ENCODE measurements at regions not wholly inside any gene's neighbourhood (a gene's known extent, or its start where the extent isn't known, plus 50 kb on each side); places are given as distances from the start of the nearest gene placed in this dataset.

DNA sequence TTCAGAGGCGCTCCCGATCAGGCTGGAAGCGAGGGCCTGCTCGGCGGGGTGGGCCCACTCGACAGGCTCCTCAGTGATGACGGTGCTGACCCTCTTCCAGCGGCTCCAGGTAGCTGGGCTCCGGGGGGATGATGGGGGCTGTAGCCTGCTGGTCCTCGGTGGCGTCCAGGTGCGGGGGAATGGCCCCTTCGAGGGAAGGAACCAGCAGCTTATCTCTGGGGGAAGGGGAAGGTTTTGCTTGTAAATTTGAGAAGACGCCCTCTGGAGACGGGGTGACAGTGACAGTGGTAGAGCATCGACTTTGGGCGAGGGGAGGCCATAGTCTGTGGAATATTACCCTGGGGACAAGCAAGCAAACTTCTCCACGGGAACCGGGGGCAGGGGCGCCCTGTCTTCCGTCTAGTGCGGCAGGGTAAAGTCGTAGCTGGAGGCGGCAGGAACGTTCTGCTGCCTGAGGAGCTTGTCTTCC, 891.9 kb upstream of the LRRTM1 start:
- TF ChIP-seq CTCF (conservative IDR thresholded peaks at IDR 0.05), result no peak
- no peak overlapping the region for H3K27ac ChIP-seq

DNA sequence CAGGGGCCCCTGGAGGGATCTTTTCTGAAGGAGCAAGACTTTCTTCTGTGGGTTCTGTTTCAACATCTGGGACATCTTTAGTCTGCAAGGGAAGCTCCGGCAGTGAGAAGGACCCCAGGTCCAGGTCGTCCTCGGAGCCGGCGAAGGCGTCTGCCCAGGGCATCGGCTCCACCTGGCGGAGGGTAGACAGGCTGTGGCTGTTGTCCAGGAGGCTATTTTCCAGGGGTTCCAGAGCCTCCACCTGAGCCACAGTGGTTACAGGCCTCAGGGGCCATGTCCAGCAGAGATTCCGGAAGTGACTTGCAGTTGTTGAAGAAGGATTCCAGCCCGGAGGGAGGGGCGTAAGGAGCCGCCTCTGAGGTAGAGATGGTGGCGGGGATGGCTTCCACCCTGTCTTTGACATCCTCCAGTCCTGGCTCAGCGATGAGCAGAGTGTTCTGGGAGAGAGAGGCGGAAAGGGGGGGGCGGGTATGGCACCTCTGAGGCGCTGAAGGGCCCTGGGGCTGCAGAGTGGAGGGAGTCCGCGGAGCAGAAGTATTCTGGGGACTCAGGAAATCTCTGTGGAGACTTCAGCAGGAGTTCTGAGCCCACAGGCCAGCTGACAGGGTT, 891.3 kb upstream of the LRRTM1 start:
- no peak overlapping the region for H3K27ac ChIP-seq
- TF ChIP-seq CTCF (conservative IDR thresholded peaks at IDR 0.05), result no peak

- no peak overlapping the region for H3K27ac ChIP-seq
- no peak for TF ChIP-seq CTCF (conservative IDR thresholded peaks at IDR 0.05)
Observed at GRCh38 chr2:81195017-81195773, 890.6 kb upstream of the LRRTM1 start.

DNA sequence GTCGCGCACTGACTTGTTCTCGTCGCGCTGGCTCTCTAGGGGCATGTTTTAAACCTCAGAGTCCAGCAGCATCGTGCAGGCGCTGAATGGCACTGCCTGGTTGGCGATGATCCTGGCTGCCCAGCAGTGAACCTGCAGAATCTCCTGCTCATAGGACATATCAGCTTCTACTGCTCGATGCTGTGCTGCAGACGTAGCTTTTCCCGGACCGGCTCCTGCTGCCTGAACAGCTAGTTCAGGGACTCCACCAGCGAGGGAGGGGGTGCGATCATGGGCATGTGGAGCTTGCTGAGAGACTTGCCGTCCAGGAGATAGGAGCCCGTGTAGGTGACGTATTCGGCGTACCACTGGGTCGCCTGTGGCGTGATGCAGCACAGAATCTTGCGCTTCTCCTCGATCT, 890.0 kb upstream of the LRRTM1 start:
- no peak for TF ChIP-seq CTCF (conservative IDR thresholded peaks at IDR 0.05)
- no peak overlapping the region for H3K27ac ChIP-seq

DNA sequence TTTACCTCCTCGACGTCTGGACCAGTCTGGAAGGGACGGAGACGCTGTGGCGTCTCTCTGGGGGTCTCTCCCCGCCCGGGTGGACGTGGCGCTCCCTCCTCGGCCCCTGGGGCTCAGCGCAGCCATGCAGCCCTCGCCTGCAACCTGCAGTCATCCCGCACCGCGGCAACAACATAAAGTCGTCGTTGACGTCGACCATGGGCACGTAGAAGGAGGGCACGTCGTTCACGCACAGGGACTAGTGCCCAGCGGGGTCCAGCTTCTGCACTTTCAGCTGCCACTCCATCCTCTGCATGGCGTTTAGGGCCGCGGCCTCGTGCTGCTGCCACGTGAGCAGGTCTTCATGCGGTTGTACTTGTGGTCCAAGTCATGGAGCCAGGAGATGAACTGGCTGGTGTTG, 889.6 kb upstream of the LRRTM1 start:
- TF ChIP-seq CTCF (conservative IDR thresholded peaks at IDR 0.05), result no peak
- H3K27ac ChIP-seq, result no peak overlapping the region

- no peak overlapping the region for H3K27ac ChIP-seq
- TF ChIP-seq CTCF (conservative IDR thresholded peaks at IDR 0.05), result no peak
Observed at GRCh38 chr2:81181845-81182244, 877.3 kb upstream of the LRRTM1 start.

DNA sequence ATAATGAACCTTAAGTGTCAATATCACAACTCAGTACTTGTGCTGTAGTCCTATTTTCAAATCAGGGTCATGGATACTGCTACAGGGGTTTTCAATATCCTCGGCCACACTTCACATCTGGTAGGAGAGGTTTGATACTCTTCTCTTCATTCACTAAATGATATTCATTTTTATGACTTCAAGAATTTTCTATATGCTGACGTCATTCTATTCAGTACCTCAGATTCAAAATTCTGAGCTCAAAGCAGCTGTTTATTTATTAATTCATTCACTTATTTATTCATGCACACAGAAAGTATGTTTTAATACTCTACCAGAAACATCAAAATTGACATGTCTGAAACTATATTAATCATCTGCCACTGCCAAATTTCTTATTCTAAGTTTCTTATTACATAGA, 866.9 kb upstream of the LRRTM1 start:
- no peak overlapping the region for H3K27ac ChIP-seq
- TF ChIP-seq CTCF (conservative IDR thresholded peaks at IDR 0.05), result no peak

All from VCaP (cell line).